ENCODE measurements at regions not wholly inside any gene's neighbourhood (a gene's known extent, or its start where the extent isn't known, plus 50 kb on each side); places are given as distances from the start of the nearest gene placed in this dataset.

GRCh38 chrX:91079342-91080114 lies 355.1 kb upstream of the PABPC5 start:
- no peak overlapping the region for H3K27ac Mint-ChIP-seq (ENCODE audit: unreplicated experiment)
- peaks cover 8% of the 10 kb centered on the region for H3K4me1 Mint-ChIP-seq
- DNase-seq (ENCODE audit: low read depth, low spot score), result no peak

GRCh38 chrX:91080822-91081221 lies 353.8 kb upstream of the PABPC5 start:
- no peak overlapping the region for H3K4me3 Mint-ChIP-seq
- H3K27ac Mint-ChIP-seq (ENCODE audit: unreplicated experiment), result no peak overlapping the region
- H3K9me3 Mint-ChIP-seq, result no peaks in the 10 kb centered on the region
- no peak for DNase-seq (ENCODE audit: low read depth, low spot score)
- peaks cover 8% of the 10 kb centered on the region for H3K4me1 Mint-ChIP-seq
- no peaks in the 10 kb centered on the region for H3K36me3 Mint-ChIP-seq (ENCODE audit: low read depth)
- H3K27me3 Mint-ChIP-seq (ENCODE audit: low read depth), result no peaks in the 10 kb centered on the region
- TF ChIP-seq CTCF (conservative IDR thresholded peaks at IDR 0.05), result no peak

More at GRCh38 chrX:91079342-91080114, 355.1 kb upstream of the PABPC5 start:
- Mint-ChIP-seq H3K36me3 (ENCODE audit: low read depth) (no peaks in the 10 kb centered on the region), H3K9me3 (no peaks in the 10 kb centered on the region), H3K27me3 (ENCODE audit: low read depth) (no peaks in the 10 kb centered on the region), H3K4me3 (no peak overlapping the region)
- no peak for TF ChIP-seq CTCF (conservative IDR thresholded peaks at IDR 0.05)

- Mint-ChIP-seq H3K4me3 (no peak overlapping the region), H3K9me3 (no peaks in the 10 kb centered on the region), H3K4me1 (peaks cover 8% of the 10 kb centered on the region), H3K36me3 (ENCODE audit: low read depth) (no peaks in the 10 kb centered on the region), H3K27me3 (ENCODE audit: low read depth) (no peaks in the 10 kb centered on the region), H3K27ac (ENCODE audit: unreplicated experiment) (no peak overlapping the region)
- TF ChIP-seq CTCF (conservative IDR thresholded peaks at IDR 0.05), result no peak
- DNase-seq (ENCODE audit: low read depth, low spot score), result no peak
Observed at GRCh38 chrX:91081873-91082272, 352.8 kb upstream of the PABPC5 start.

- no peak for DNase-seq (ENCODE audit: low read depth, low spot score)
- Mint-ChIP-seq H3K27me3 (ENCODE audit: low read depth) (no peaks in the 10 kb centered on the region), H3K9me3 (peaks cover 15% of the 10 kb centered on the region), H3K36me3 (ENCODE audit: low read depth) (peaks cover 9% of the 10 kb centered on the region), H3K27ac (ENCODE audit: unreplicated experiment) (no peak overlapping the region), H3K4me1 (peaks cover 11% of the 10 kb centered on the region), H3K4me3 (no peak overlapping the region)
- TF ChIP-seq CTCF (conservative IDR thresholded peaks at IDR 0.05), result no peak
Observed at GRCh38 chrX:91108761-91109160, 325.9 kb upstream of the PABPC5 start.

- H3K36me3 Mint-ChIP-seq (ENCODE audit: low read depth), result no peaks in the 10 kb centered on the region
- no peaks in the 10 kb centered on the region for H3K27me3 Mint-ChIP-seq (ENCODE audit: low read depth)
- DNase-seq (ENCODE audit: low read depth, low spot score), result no peak
- H3K27ac Mint-ChIP-seq (ENCODE audit: unreplicated experiment), result no peak overlapping the region
- peaks cover 6% of the 10 kb centered on the region for H3K9me3 Mint-ChIP-seq
- H3K4me1 Mint-ChIP-seq, result peaks cover 8% of the 10 kb centered on the region
- TF ChIP-seq CTCF (conservative IDR thresholded peaks at IDR 0.05), result no peak
- H3K4me3 Mint-ChIP-seq, result no peak overlapping the region
Observed at GRCh38 chrX:91122151-91122694, 312.4 kb upstream of the PABPC5 start.
